Activated CD8-positive, alpha-beta T cell treated with anti-CD3 and anti-CD28 coated beads for 36 hours (primary cell): ENCODE measurements at regions not wholly inside any gene's neighbourhood (a gene's known extent, or its start where the extent isn't known, plus 50 kb on each side); places are given as distances from the start of the nearest gene placed in this dataset.

Experiments
- ATAC-seq: fragments of 200-7000 bp; cut with Tn5 transposase; one replicate; pipeline ENCODE4 v1.10.0; 2021; ENCODE audit warnings: mild to moderate bottlenecking, moderate library complexity
- CTCF ChIA-PET: fragments of 350-600 bp; sonication (Branson Sonifier 250); formaldehyde crosslinking; loops from one replicate; lab custom pipeline; 2021; ENCODE audit warnings: antibody characterized with exemption; lab: Charles Lee
- POLR2A ChIA-PET: fragments of 350-600 bp; sonication (Branson Sonifier 250); formaldehyde crosslinking; loops from one replicate; lab custom pipeline; 2021; ENCODE audit warnings: antibody characterized with exemption; lab: Charles Lee
- DNase-seq: peaks from one replicate; pipeline ENCODE4 v3.0.0-alpha.2; 2020
- H3K27ac Mint-ChIP-seq: one replicate; pipeline ENCODE4 v1.8.0; 2021; ENCODE audit warnings: mild to moderate bottlenecking, mixed read lengths
- H3K27me3 Mint-ChIP-seq: one replicate; pipeline ENCODE4 v1.8.0; 2021; ENCODE audit warnings: mixed read lengths
- H3K36me3 Mint-ChIP-seq: one replicate; pipeline ENCODE4 v1.8.0; 2021; ENCODE audit warnings: low read depth, mixed read lengths
- H3K4me1 Mint-ChIP-seq: one replicate; pipeline ENCODE4 v1.8.0; 2021; ENCODE audit warnings: low read depth, mixed read lengths
- H3K4me3 Mint-ChIP-seq: one replicate; pipeline ENCODE4 v1.8.0; 2021; ENCODE audit warnings: mild to moderate bottlenecking, moderate library complexity, mixed read lengths
- H3K9me3 Mint-ChIP-seq: one replicate; pipeline ENCODE4 v1.8.0; 2021; ENCODE audit warnings: mixed read lengths
- CTCF ChIP-seq: fragments of 200-600 bp; IDR thresholded peaks from one replicate; pipeline ENCODE4 v1.8.0; 2022; ENCODE audit warnings: antibody characterized with exemption, mild to moderate bottlenecking
- intact Hi-C: fragments of 100-400 bp; cut with micrococcal nuclease; formaldehyde crosslinking; loops from one replicate; pipeline ENCODE4 v1.10.0; 2022

GRCh38 chr11:13074714-13075464, 65.8 kb downstream of the RASSF10 start:
- no peak overlapping the region for H3K4me3 Mint-ChIP-seq
- peaks cover 6% of the 10 kb centered on the region for H3K27me3 Mint-ChIP-seq
- H3K4me1 Mint-ChIP-seq = no peaks in the 10 kb centered on the region
- POLR2A ChIA-PET = no interaction called here
- ATAC-seq (no peak), DNase-seq (no peak)
- H3K9me3 Mint-ChIP-seq = no peaks in the 10 kb centered on the region
- no peaks in the 10 kb centered on the region for H3K36me3 Mint-ChIP-seq
- no peak for TF ChIP-seq CTCF
- intact Hi-C loops = no loop called here
- CTCF ChIA-PET = no interaction called here
- no peak overlapping the region for H3K27ac Mint-ChIP-seq

- no peak overlapping the region for H3K4me3 Mint-ChIP-seq
- CTCF ChIA-PET = no interaction called here
- peaks cover 8% of the 10 kb centered on the region for H3K27me3 Mint-ChIP-seq
- POLR2A ChIA-PET = no interaction called here
- intact Hi-C loops = no loop called here
- H3K27ac Mint-ChIP-seq = no peak overlapping the region
- H3K4me1 Mint-ChIP-seq = no peaks in the 10 kb centered on the region
- H3K36me3 Mint-ChIP-seq = no peaks in the 10 kb centered on the region
- TF ChIP-seq CTCF = no peak
- DNase-seq (no peak), ATAC-seq (no peak)
- no peaks in the 10 kb centered on the region for H3K9me3 Mint-ChIP-seq
Measured at GRCh38 chr11:13076961-13077360, 67.8 kb downstream of the RASSF10 start.

- intact Hi-C loops = no loop called here
- ChIA-PET CTCF (no interaction called here), POLR2A (no interaction called here)
- Mint-ChIP-seq H3K4me3 (no peak overlapping the region), H3K4me1 (no peaks in the 10 kb centered on the region), H3K27me3 (peaks cover 12% of the 10 kb centered on the region), H3K27ac (no peak overlapping the region), H3K36me3 (no peaks in the 10 kb centered on the region), H3K9me3 (no peaks in the 10 kb centered on the region)
- DNase-seq (no peak), ATAC-seq (no peak)
- no peak for TF ChIP-seq CTCF
Measured at GRCh38 chr11:13080861-13081260, 71.7 kb downstream of the RASSF10 start.

GRCh38 chr11:13082588-13082987, 73.5 kb downstream of the RASSF10 start:
- no peak for ATAC-seq
- POLR2A ChIA-PET = no interaction called here
- Mint-ChIP-seq H3K4me1 (no peaks in the 10 kb centered on the region), H3K27ac (no peak overlapping the region), H3K4me3 (no peak overlapping the region), H3K36me3 (no peaks in the 10 kb centered on the region), H3K9me3 (no peaks in the 10 kb centered on the region), H3K27me3 (peaks cover 17% of the 10 kb centered on the region)
- intact Hi-C loops = no loop called here
- no peak for TF ChIP-seq CTCF
- CTCF ChIA-PET = no interaction called here
- no peak for DNase-seq

GRCh38 chr11:13090228-13090708, 81.2 kb downstream of the RASSF10 start:
- CTCF ChIA-PET = no interaction called here
- intact Hi-C loops = no loop called here
- POLR2A ChIA-PET = no interaction called here
- Mint-ChIP-seq H3K27me3 (peaks cover 9% of the 10 kb centered on the region), H3K4me1 (no peaks in the 10 kb centered on the region), H3K4me3 (no peak overlapping the region), H3K27ac (no peak overlapping the region), H3K9me3 (no peaks in the 10 kb centered on the region), H3K36me3 (no peaks in the 10 kb centered on the region)
- TF ChIP-seq CTCF = no peak
- ATAC-seq = no peak
- DNase-seq = no peak
